AG08396 (cell line): ENCODE measurements at regions not wholly inside any gene's neighbourhood (a gene's known extent, or its start where the extent isn't known, plus 50 kb on each side); places are given as distances from the start of the nearest gene placed in this dataset.
"Not testable (repeated sequence)": the region's sequence is repeated elsewhere in the genome, so short reads cannot be mapped to it uniquely, and the experiment has no call there.

ENCODE experiments used
- DNase-seq: peaks from one replicate; pipeline ENCODE4 v3.0.0; 2012; ENCODE audit warnings: low spot score, mixed read lengths

DNA sequence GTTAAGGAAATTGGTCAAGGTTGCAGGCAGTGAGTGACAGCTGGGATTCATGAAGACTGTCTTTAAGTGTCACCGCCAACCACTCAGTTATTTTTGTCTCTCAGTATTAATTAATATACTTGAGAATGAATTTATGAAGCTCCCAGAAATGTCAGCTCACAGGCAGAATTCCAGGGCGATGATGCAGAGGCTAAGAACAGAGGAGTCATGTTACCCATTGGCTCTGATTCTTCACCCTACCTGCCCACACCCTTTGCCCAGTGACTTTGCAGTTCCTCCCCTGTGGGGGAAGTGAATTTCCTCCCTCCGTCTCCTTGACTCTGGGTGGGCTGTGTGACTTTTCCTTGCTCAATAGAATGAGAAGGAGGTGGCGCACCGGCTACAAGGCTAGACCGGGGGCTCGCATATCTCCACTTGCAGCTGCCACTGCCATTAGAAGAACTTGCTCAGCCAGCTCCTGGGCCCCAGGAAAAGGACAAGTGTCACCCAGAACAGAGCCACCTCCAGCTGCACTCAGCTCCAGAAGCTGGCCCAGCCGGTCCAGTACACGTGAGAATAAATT lies 157.1 kb upstream of the PRKCQ start:
- peak; percentile 25 for DNase-seq

DNA sequence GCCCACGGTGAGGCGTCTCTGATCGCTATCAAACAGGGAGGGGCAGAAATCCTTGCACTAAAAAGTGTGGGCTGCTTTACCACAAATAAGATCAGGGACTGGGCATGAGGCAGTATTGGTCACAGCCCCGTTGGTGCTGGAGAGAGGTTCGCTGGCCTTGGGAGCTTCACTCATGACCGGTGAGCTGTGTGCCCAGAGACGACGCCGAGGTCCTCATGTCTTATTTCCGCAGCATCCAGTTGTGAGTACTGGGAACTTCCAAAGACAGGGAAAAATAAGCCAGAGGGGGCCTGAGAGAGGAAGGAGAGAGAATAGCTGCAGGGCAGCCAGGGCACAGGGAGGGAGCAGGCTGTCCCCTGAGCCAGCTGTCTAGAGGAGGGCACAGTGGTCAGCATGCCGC lies 154.2 kb upstream of the PRKCQ start:
- DNase-seq: no peak

DNA sequence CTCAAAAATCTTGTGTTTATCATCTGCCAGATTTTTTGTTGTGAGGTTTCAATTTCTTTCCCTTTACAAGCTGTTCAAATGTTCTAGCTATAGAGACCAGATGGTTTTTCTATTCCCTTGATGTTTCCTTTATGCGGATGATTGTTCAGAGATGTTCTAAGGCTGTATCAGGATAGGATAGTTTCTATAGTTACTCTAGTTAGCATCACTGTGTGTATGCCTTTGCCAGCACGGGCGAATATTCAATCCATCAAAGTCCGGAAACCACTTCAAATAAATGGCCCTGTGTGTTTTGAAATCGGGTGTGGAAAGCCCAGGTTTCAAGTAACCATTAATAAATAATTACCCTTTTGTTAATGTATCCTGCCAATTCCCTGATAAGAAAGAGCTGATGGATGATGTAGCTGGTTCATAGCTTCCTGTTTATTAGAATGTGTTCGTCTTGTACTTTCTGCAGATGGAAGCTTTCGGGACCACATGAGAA lies 149.8 kb upstream of the PRKCQ start:
- DNase-seq: no peak

DNA sequence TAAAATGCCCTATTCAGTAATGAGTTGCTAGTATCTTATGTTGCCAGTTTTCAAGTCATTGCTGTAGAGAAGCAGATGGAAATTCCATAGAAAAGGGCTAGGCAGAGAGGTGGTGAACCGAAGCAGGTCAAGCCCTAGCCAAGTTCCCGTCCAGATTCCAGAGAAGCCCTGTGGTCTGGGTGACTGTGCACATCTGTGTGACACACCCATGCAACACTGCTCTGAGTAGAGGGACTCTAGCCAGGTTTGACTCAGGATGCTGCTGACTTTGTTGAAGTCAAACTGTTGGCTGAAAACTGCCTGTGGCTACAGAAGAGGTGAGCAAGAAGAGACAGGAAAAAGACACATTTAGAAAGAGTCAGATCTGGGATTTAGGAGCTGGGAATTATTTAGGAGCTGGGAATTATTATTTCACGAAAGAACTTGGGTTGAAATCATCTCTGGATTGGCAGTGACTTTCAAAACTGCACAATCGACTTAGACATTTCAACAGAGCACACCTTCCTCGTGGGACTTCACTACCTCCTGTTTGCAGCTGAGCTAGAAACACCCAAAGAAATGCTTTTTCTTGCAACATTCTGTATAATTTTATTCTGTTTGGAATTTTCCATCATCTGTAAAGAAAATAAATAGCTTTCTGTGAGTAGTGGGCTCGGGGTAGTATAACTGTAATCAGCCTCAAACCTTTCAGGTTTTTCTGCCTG lies 149.1 kb upstream of the PRKCQ start:
- DNase-seq: peak; percentile 75

- no peak for DNase-seq
Observed at GRCh38 chr10:6726924-6727323, 146.8 kb upstream of the PRKCQ start.

- DNase-seq: no peak
Observed at GRCh38 chr10:6722616-6723004, 142.5 kb upstream of the PRKCQ start.

DNA sequence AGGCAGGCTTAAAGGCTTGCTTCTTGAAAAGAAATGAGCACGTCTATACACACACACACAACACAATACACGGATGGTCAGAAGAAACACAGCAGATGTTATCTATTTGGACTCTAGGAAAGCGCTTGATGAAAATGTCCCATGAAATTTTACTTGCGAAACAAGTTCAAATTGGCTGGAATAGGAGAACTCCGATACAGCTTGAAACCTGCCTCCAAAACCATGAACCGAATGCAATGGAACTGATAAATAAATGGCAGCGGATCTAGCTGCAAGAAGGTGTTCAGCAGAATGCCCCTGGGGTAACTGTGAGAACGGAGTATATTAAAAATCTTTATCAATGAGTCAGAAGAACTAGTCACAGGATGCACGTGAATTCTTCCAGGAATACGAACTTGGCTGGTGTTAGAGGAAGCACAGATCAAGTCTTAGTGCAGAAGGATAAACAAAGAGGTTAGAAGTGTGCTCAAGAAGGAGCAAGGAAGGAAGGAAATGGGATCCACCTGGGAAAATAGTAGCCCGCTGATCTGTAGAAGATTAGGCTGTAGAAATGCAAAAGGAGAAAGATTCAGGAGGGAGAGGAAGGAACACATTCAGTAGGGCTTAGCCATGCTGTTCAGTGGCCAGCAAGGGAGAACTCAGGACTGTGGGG lies 142.0 kb upstream of the PRKCQ start:
- DNase-seq: peak; percentile 66

DNA sequence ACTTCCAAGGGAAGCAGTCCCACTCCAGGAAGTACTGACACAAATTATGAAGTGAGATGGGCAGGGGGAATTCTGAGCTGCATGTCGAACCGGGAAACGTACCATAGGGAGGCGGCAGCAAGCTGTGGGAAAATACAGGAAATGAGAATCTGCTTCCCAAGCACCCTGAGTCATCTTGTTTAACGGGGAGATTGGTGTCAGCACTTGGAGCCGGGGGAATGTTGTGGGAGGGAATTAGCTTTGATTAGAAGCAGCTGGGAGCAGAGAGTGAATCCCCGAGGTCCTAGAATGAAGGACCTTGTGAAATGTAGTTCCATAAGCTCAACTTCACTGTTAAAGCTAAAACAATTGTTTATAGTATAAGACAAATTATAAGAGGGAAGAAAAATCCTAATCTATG lies 141.4 kb upstream of the PRKCQ start:
- DNase-seq: peak; percentile 86

GRCh38 chr10:6719561-6719960 lies 139.5 kb upstream of the PRKCQ start:
- no peak for DNase-seq

- no peak for DNase-seq
Observed at GRCh38 chr10:6718550-6718949, 138.5 kb upstream of the PRKCQ start.

DNA sequence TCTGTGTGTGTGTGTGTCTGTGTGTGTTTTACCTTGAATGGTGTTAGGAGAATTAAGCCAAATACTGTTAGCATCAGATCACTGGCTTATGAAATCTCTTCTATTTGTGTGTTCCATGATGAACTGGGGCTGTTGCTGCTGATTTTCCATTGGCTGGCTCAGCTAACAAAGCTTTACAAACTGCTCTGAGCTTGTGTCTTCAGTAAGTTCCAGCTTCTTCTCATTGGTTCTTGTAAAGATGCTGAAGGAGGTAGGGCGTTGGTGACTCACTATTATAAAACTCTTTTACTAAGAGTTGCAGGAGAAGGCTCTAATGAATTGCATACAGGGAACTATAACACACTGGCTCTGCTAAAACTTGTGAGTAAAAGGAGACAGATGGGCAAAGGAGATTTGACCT lies 136.4 kb upstream of the PRKCQ start:
- DNase-seq: peak; percentile 54

- no peak for DNase-seq
Observed at GRCh38 chr10:6713716-6714115, 133.6 kb upstream of the PRKCQ start.

DNA sequence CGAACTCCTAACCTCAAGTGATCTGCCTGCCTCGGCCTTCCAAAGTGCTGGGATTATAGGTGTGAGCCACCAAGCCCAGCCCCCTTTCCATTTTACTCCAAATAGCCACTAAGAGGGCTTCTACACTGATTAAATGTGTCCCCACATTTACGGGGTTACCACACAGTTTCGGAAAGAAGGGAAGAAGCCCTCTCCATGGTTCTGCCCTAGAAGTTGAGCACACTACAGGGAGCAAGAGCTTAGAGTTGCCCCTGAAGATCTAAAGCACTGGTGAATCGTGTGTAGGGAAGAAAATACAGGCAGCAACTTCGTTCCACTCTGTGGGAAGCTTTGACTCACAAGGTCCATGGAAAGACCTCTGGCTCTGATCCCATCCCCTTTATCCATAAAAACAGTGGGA lies 133.0 kb upstream of the PRKCQ start:
- no peak for DNase-seq

GRCh38 chr10:6711881-6712280 lies 131.8 kb upstream of the PRKCQ start:
- DNase-seq: no peak

DNA sequence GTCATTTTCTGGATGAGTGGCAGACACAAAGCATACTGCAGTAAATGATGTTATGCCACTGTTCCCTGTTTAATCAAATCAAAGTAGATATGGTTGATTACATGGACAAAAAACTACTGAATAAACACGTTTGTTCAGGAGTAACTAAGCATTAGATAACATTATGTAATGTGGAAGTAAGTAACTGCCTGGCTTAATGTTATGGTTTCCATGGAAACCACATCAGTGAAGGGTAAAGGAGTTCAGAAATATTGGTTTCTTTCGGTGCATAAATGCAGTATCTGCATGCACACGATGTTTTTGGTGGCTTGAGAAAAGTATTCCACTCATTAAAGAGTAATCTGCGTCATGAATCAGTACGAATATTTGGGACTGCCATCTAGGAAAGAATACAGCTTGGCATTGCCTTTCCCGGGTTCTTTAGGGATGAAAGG lies 131.3 kb upstream of the PRKCQ start:
- DNase-seq: no peak

DNA sequence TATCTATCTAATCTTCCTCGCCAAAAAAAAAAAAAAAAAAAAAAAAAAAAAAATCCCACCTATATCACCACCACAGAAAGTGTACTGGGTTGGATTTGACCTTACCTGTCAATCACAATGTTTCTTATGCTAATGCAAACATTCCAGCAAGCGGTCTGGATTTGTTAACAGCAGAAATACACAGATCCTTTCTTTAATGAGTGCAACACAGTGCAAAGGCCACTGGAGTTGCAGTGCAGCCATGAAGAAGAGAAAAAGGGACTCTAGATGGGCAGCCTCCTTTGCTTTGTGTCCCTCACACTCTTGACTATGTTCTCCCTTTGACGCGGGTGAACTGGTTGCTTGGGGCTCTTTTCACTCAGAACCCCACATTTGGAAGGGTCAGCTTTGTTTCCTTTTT lies 127.3 kb upstream of the PRKCQ start:
- no peak for DNase-seq

GRCh38 chr10:6706725-6707124 lies 126.6 kb upstream of the PRKCQ start:
- DNase-seq: no peak

- DNase-seq: no peak
Observed at GRCh38 chr10:6704896-6705295, 124.8 kb upstream of the PRKCQ start.

- DNase-seq: not testable (repeated sequence)
Observed at GRCh38 chr10:6702833-6703232, 122.8 kb upstream of the PRKCQ start.

GRCh38 chr10:6702030-6702429 lies 122.0 kb upstream of the PRKCQ start:
- no peak for DNase-seq

DNA sequence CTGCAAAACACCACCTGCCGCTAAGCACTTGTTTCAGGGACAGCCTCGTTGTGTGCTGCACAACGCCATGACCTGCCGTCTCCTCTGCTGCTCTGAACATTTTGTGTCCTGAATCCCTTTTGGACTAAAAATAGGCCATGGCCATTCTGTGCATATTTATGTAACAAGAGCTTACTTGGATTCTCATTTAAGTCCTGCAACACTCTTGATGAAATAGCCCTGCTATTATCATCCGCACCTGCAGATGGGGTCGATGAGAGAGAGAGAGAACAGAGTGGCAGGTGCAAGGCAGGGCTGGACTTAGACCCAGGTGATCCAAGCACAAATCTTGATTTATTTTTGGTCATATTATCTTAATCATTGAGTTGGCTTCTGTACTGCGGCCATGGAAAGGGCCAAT lies 121.2 kb upstream of the PRKCQ start:
- no peak for DNase-seq

GRCh38 chr10:6700066-6700465 lies 120.0 kb upstream of the PRKCQ start:
- no peak for DNase-seq

DNA sequence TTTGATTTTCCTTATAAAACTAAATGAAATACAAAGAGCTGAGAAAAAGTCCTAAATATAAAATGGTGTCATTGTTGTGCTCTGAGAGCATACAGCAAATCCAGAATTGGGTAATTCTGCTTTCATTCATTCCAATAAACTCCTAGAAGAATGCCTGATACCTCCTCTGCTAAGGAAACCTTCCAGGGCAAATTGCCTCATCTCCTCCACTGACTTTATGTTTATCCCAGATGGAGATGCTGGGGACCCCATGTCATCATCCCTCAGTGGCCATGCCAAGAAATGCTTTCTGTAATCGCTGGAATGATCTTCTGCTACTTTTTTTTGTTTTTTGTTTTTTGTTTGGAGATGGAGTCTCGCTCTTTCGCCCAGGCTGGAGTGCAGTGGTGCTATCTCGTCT lies 119.3 kb upstream of the PRKCQ start:
- DNase-seq: no peak

DNA sequence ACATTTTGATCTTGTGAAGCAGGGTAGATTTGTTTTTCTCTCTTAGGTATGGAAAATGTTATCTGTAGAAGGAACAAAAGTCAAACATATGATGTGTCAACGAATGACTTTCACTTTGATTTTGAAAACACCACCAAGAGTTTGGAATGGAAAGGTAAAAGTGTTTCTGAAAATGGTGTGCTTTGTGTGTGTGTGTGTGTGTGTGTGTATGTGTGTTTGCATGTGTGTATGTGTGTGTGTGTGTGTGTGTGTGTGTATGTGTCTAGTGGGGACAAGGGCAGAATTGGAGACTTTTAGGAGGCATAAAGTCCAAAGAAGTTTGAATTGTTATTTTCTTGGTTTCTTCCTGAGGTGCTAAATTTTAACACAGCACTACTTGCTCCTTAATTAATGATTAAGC lies 115.4 kb upstream of the PRKCQ start:
- no peak for DNase-seq
